ENCODE measurements at regions not wholly inside any gene's neighbourhood (a gene's known extent, or its start where the extent isn't known, plus 50 kb on each side); places are given as distances from the start of the nearest gene placed in this dataset.

- FAIRE-seq: no peak
- H3K9ac ChIP-seq (replicated peaks; ENCODE audit: extremely low read depth, insufficient read depth, low read length): no peak overlapping the region
- no peaks in the 10 kb centered on the region for H3K9me1 ChIP-seq (replicated peaks; ENCODE audit: control insufficient read depth, extremely low read depth, insufficient read depth, low read length)
- ChIA-PET CTCF (no interaction called here), POLR2A (no interaction called here)
- H4K20me1 ChIP-seq (replicated peaks; ENCODE audit: control insufficient read depth, extremely low read depth, insufficient read depth, low read length): no peaks in the 10 kb centered on the region
- no peak overlapping the region for H2AFZ ChIP-seq (ENCODE audit: low read depth, low read length)
- H3K79me2 ChIP-seq (ENCODE audit: control insufficient read depth, insufficient read depth, low read length): no peaks in the 10 kb centered on the region
- no peak for DNase-seq (ENCODE audit: low read depth, low spot score)
- no TSS peak for BruUV-seq (replicated peaks)
- no peak overlapping the region for H3K4me3 ChIP-seq (replicated peaks in 1 of 3; ENCODE audit: insufficient read depth in 1 of 3, low read depth in 1 of 3, low read length in 3 of 3)
- no peaks in the 10 kb centered on the region for H3K36me3 ChIP-seq (ENCODE audit: control insufficient read depth in 2 of 2, extremely low read depth in 1 of 2, insufficient read depth in 2 of 2, low read length in 2 of 2)
- no peak overlapping the region for H3K4me2 ChIP-seq (ENCODE audit: insufficient read depth, low read length)
- dilution Hi-C loops (cut with MboI; ENCODE audit: extremely low pct_ligation_motif_present, low sequenced_read_pairs): no loop called here
- H3K9me3 ChIP-seq (replicated peaks; ENCODE audit: control insufficient read depth, insufficient read depth, low read length): no peaks in the 10 kb centered on the region
- H3K27me3 ChIP-seq (ENCODE audit: control insufficient read depth in 2 of 2, insufficient read depth in 2 of 2, low read length in 2 of 2): peaks cover 0 to 6% of the 10 kb centered on the region in 2 experiments
- no peaks in the 10 kb centered on the region for H3K4me1 ChIP-seq (ENCODE audit: control insufficient read depth, extremely low read depth, insufficient read depth, low read length)
- no peak overlapping the region for H3K27ac ChIP-seq (ENCODE audit: insufficient read depth, low read depth, low read length)
- no peak for TF ChIP-seq POLR2A (IDR thresholded peaks at IDR 0.05; ENCODE audit: low read depth, low read length)
- TF ChIP-seq MYC (IDR thresholded peaks at IDR 0.05; ENCODE audit: low read depth, low read length): no peak
- TF ChIP-seq JUN (IDR thresholded peaks at IDR 0.05; ENCODE audit: borderline replicate concordance, insufficient read depth, insufficient read length, low read depth): no peak
- no peak for TF ChIP-seq EZH2 (IDR thresholded peaks at IDR 0.05; ENCODE audit: borderline replicate concordance, low read depth, low read length, severe bottlenecking)
- TF ChIP-seq, protein P1, sequence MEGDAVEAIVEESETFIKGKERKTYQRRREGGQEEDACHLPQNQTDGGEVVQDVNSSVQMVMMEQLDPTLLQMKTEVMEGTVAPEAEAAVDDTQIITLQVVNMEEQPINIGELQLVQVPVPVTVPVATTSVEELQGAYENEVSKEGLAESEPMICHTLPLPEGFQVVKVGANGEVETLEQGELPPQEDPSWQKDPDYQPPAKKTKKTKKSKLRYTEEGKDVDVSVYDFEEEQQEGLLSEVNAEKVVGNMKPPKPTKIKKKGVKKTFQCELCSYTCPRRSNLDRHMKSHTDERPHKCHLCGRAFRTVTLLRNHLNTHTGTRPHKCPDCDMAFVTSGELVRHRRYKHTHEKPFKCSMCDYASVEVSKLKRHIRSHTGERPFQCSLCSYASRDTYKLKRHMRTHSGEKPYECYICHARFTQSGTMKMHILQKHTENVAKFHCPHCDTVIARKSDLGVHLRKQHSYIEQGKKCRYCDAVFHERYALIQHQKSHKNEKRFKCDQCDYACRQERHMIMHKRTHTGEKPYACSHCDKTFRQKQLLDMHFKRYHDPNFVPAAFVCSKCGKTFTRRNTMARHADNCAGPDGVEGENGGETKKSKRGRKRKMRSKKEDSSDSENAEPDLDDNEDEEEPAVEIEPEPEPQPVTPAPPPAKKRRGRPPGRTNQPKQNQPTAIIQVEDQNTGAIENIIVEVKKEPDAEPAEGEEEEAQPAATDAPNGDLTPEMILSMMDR (IDR thresholded peaks at IDR 0.05; ENCODE audit: extremely low read depth in 1 of 2, insufficient read depth in 1 of 2, low read depth in 1 of 2, low read length in 2 of 2): no peak
- intact Hi-C loops (cut with micrococcal nuclease): no loop called here
Observed at GRCh38 chr10:35926846-35927245, 284.8 kb upstream of the FZD8 start.

GRCh38 chr10:35925493-35925892, 283.4 kb upstream of the FZD8 start:
- no peaks in the 10 kb centered on the region for H3K79me2 ChIP-seq (ENCODE audit: control insufficient read depth, insufficient read depth, low read length)
- CTCF ChIA-PET: interaction anchor here (1.0 to 1.5 kb wide), 2 partner anchors 9 to 194 kb away, joined by 3 to 8 read pairs; no protein-coding TSS in a partner anchor
- intact Hi-C loops (cut with micrococcal nuclease): no loop called here
- H3K9me3 ChIP-seq (replicated peaks; ENCODE audit: control insufficient read depth, insufficient read depth, low read length): no peaks in the 10 kb centered on the region
- peaks cover 0 to 6% of the 10 kb centered on the region in 2 experiments for H3K27me3 ChIP-seq (ENCODE audit: control insufficient read depth in 2 of 2, insufficient read depth in 2 of 2, low read length in 2 of 2)
- no peaks in the 10 kb centered on the region for H3K9me1 ChIP-seq (replicated peaks; ENCODE audit: control insufficient read depth, extremely low read depth, insufficient read depth, low read length)
- H2AFZ ChIP-seq (ENCODE audit: low read depth, low read length): no peak overlapping the region
- POLR2A ChIA-PET: no interaction called here
- no peak for TF ChIP-seq GATA2 (IDR thresholded peaks at IDR 0.05; ENCODE audit: insufficient read depth, insufficient read length, low read depth, low read length)
- TF ChIP-seq, protein P1 (IDR thresholded peaks at IDR 0.05; ENCODE audit: extremely low read depth in 1 of 2, insufficient read depth in 1 of 2, low read depth in 1 of 2, low read length in 2 of 2): no peak
- no peak for TF ChIP-seq POLR2A (IDR thresholded peaks at IDR 0.05; ENCODE audit: low read depth, low read length)
- TF ChIP-seq JUN (IDR thresholded peaks at IDR 0.05; ENCODE audit: borderline replicate concordance, insufficient read depth, insufficient read length, low read depth): no peak
- no peak for TF ChIP-seq FOS (IDR thresholded peaks at IDR 0.05; ENCODE audit: borderline replicate concordance, insufficient read depth, low read length)
- TF ChIP-seq MYC (IDR thresholded peaks at IDR 0.05; ENCODE audit: low read depth, low read length): no peak
- no peak for TF ChIP-seq POLR2AphosphoS5 (IDR thresholded peaks at IDR 0.05; ENCODE audit: insufficient read depth, low read depth, low read length)
- dilution Hi-C loops (cut with MboI; ENCODE audit: extremely low pct_ligation_motif_present, low sequenced_read_pairs): no loop called here
- BruUV-seq (replicated peaks): no TSS peak
- DNase-seq (ENCODE audit: low read depth, low spot score) (peak; percentile 40), FAIRE-seq (peak; percentile 75)
- H3K27ac ChIP-seq (ENCODE audit: insufficient read depth, low read depth, low read length): no peak overlapping the region
- no peaks in the 10 kb centered on the region for H3K4me1 ChIP-seq (ENCODE audit: control insufficient read depth, extremely low read depth, insufficient read depth, low read length)
- no peaks in the 10 kb centered on the region for H3K36me3 ChIP-seq (ENCODE audit: control insufficient read depth in 2 of 2, extremely low read depth in 1 of 2, insufficient read depth in 2 of 2, low read length in 2 of 2)
- no peak overlapping the region for H3K4me2 ChIP-seq (ENCODE audit: insufficient read depth, low read length)
- H3K4me3 ChIP-seq (replicated peaks in 1 of 3; ENCODE audit: insufficient read depth in 1 of 3, low read depth in 1 of 3, low read length in 3 of 3): no peak overlapping the region
- H4K20me1 ChIP-seq (replicated peaks; ENCODE audit: control insufficient read depth, extremely low read depth, insufficient read depth, low read length): no peaks in the 10 kb centered on the region
- no peak overlapping the region for H3K9ac ChIP-seq (replicated peaks; ENCODE audit: extremely low read depth, insufficient read depth, low read length)

Data from endothelial cell of umbilical vein (primary cell).